MM.1S (cell line): ENCODE measurements at regions not wholly inside any gene's neighbourhood (a gene's known extent, or its start where the extent isn't known, plus 50 kb on each side); places are given as distances from the start of the nearest gene placed in this dataset.

ENCODE experiments used
- DNase-seq: peaks from one replicate; pipeline ENCODE4 v3.0.0-alpha.2; 2015
- H2AFZ ChIP-seq: fragments of 300-600 bp; sonication (generic); 2 replicates; pipeline ENCODE4 v1.6.0; 2016; ENCODE audit warnings: antibody characterized with exemption, low read length
- H3F3A ChIP-seq: fragments of 300-600 bp; sonication (generic); 2 replicates; pipeline ENCODE4 v1.6.1; 2016; ENCODE audit warnings: mild to moderate bottlenecking, antibody characterized with exemption, low read length, moderate library complexity, mixed read lengths; ENCODE audit not compliant: insufficient read depth
- H3K27ac ChIP-seq: fragments of 300-600 bp; sonication (generic); 2 replicates; pipeline ENCODE4 v1.5.1; 2016; ENCODE audit warnings: mild to moderate bottlenecking, low read length
- H3K27me3 ChIP-seq: fragments of 300-600 bp; sonication (generic); replicated peaks from 2 replicates; pipeline ENCODE4 v1.6.0; 2016; ENCODE audit warnings: low read length; ENCODE audit not compliant: insufficient read depth
- H3K36me3 ChIP-seq: fragments of 300-600 bp; sonication (generic); replicated peaks from 2 replicates; pipeline ENCODE4 v1.6.1; 2016; ENCODE audit warnings: mild to moderate bottlenecking, low read length, mixed read lengths; ENCODE audit not compliant: insufficient read depth
- H3K4me1 ChIP-seq: fragments of 300-600 bp; sonication (generic); 2 replicates; pipeline ENCODE4 v1.6.1; 2016; ENCODE audit warnings: low read length, mixed read lengths
- H3K4me2 ChIP-seq: fragments of 300-600 bp; sonication (generic); 2 replicates; pipeline ENCODE4 v1.6.0; 2016; ENCODE audit warnings: low read depth, low read length
- H3K4me3 ChIP-seq: fragments of 300-600 bp; sonication (generic); 2 replicates; pipeline ENCODE4 v1.5.1; 2016; ENCODE audit warnings: low read length, mixed read lengths
- H3K79me2 ChIP-seq: fragments of 300-600 bp; sonication (generic); 2 replicates; pipeline ENCODE4 v1.6.1; 2016; ENCODE audit warnings: mixed run types, low read length, mixed read lengths
- H3K9ac ChIP-seq: fragments of 300-600 bp; sonication (generic); 2 replicates; pipeline ENCODE4 v1.6.1; 2016; ENCODE audit warnings: low read length, mixed read lengths
- H3K9me2 ChIP-seq: fragments of 300-600 bp; sonication (generic); replicated peaks from 2 replicates; pipeline ENCODE4 v1.6.1; 2016; ENCODE audit warnings: mild to moderate bottlenecking, low read length, mixed read lengths; ENCODE audit not compliant: insufficient read depth
- H3K9me3 ChIP-seq: fragments of 300-600 bp; sonication (generic); replicated peaks from 2 replicates; pipeline ENCODE4 v1.6.1; 2016; ENCODE audit warnings: mild to moderate bottlenecking, low read length, mixed read lengths; ENCODE audit not compliant: insufficient read depth
- H4K20me1 ChIP-seq: fragments of 300-600 bp; sonication (generic); 2 replicates; pipeline ENCODE4 v1.6.1; 2016; ENCODE audit warnings: mild to moderate bottlenecking, low read length, moderate library complexity, mixed read lengths; ENCODE audit not compliant: insufficient read depth
- CTCF ChIP-seq: fragments of 300-600 bp; sonication (generic); IDR thresholded peaks from 2 replicates; pipeline ENCODE4 v1.5.1; 2016; ENCODE audit warnings: antibody characterized with exemption, low read length, mixed read lengths
- EZH2 ChIP-seq: fragments of 300-600 bp; sonication (generic); optimal IDR thresholded peaks from 2 replicates; pipeline ENCODE3; 2017; ENCODE audit warnings: low read depth, mild to moderate bottlenecking, antibody characterized with exemption, low read length, mixed read lengths
- EZH2phosphoT487 ChIP-seq: fragments of 300-600 bp; sonication (generic); IDR thresholded peaks from 2 replicates; pipeline ENCODE4 v1.6.1; 2018; ENCODE audit warnings: antibody characterized with exemption, low read length

GRCh38 chr18:54750350-54750749 is 77.9 kb upstream of the RAB27B start:
- Histone ChIP-seq H3K27ac (no peak overlapping the region), H3K4me2 (no peak overlapping the region), H3K9me2 (no peaks in the 10 kb centered on the region), H3F3A (no peaks in the 10 kb centered on the region), H4K20me1 (no peaks in the 10 kb centered on the region), H3K27me3 (no peaks in the 10 kb centered on the region), H3K9ac (no peak overlapping the region), H3K79me2 (no peaks in the 10 kb centered on the region), H2AFZ (no peak overlapping the region), H3K9me3 (no peaks in the 10 kb centered on the region), H3K4me3 (no peak overlapping the region), H3K36me3 (no peaks in the 10 kb centered on the region), H3K4me1 (no peaks in the 10 kb centered on the region)
- TF ChIP-seq EZH2: no peak
- no peak for TF ChIP-seq CTCF
- TF ChIP-seq EZH2phosphoT487: no peak
- DNase-seq: no peak

GRCh38 chr18:54752185-54752584 is 76.1 kb upstream of the RAB27B start:
- DNase-seq: no peak
- no peaks in the 10 kb centered on the region for H3F3A ChIP-seq
- H3K9ac ChIP-seq: no peak overlapping the region
- no peaks in the 10 kb centered on the region for H3K9me3 ChIP-seq
- H3K27me3 ChIP-seq: no peaks in the 10 kb centered on the region
- no peak overlapping the region for H3K4me2 ChIP-seq
- H3K79me2 ChIP-seq: no peaks in the 10 kb centered on the region
- no peaks in the 10 kb centered on the region for H3K36me3 ChIP-seq
- H3K4me1 ChIP-seq: no peaks in the 10 kb centered on the region
- no peaks in the 10 kb centered on the region for H3K9me2 ChIP-seq
- no peaks in the 10 kb centered on the region for H4K20me1 ChIP-seq
- no peak overlapping the region for H3K4me3 ChIP-seq
- TF ChIP-seq EZH2phosphoT487 (no peak), CTCF (no peak), EZH2 (no peak)
- no peak overlapping the region for H2AFZ ChIP-seq
- H3K27ac ChIP-seq: no peak overlapping the region

- Histone ChIP-seq H3K9me2 (no peaks in the 10 kb centered on the region), H4K20me1 (no peaks in the 10 kb centered on the region), H2AFZ (no peak overlapping the region), H3K4me2 (no peak overlapping the region), H3K4me3 (no peak overlapping the region), H3K27ac (no peak overlapping the region), H3K4me1 (no peaks in the 10 kb centered on the region), H3K9ac (no peak overlapping the region), H3F3A (no peaks in the 10 kb centered on the region), H3K27me3 (no peaks in the 10 kb centered on the region), H3K9me3 (no peaks in the 10 kb centered on the region), H3K36me3 (no peaks in the 10 kb centered on the region), H3K79me2 (no peaks in the 10 kb centered on the region)
- DNase-seq: no peak
- no peak for TF ChIP-seq EZH2
- TF ChIP-seq EZH2phosphoT487: no peak
- no peak for TF ChIP-seq CTCF
Observed at GRCh38 chr18:54755456-54755855, 72.8 kb upstream of the RAB27B start.
